K562 (cell line): ENCODE measurements at regions not wholly inside any gene's neighbourhood (a gene's known extent, or its start where the extent isn't known, plus 50 kb on each side); places are given as distances from the start of the nearest gene placed in this dataset.

Experiments
- ATAC-seq: fragments of 200-7000 bp; cut with Tn5 transposase; 3 replicates; pipeline ENCODE4 v1.9.1; 2020; ENCODE audit warnings: moderate library complexity
- BruUV-seq: library from RNA; stranded (reverse); fragments of 400-500 nt; replicated peaks from 2 replicates; lab custom pipeline; 2021; lab: Mats Ljungman, UMichigan
- CTCF ChIA-PET: fragments of 300-600 bp; formaldehyde crosslinking; extraction: SDS; loops from one replicate; lab custom pipeline; 2021; ENCODE audit warnings: low intra/inter-chr PET ratio; lab: Yijun Ruan, JAX
- POLR2A ChIA-PET: fragments of 300-600, 350-650 bp; sonication (Branson Sonifier 250); formaldehyde crosslinking; extraction: SDS; loops from one replicate; lab custom pipeline; 2021; ENCODE audit warnings: antibody characterized with exemption, inconsistent platforms; lab: Yijun Ruan, JAX
- DNase-seq, 4 experiments: peaks; one replicate each; pipeline versions ENCODE4 v3.0.0 to v3.0.0-alpha.2; 2011 to 2018; ENCODE audit warnings: low spot score in 3 of 4, mixed read lengths in 3 of 4; ENCODE audit errors: extremely low read depth in 1 of 4
- FAIRE-seq: peaks from 2 replicates; lab custom pipeline; 2011; peaks lifted over from hg19 to GRCh38; lab: Jason Lieb, UNC
- H2AFZ ChIP-seq: 2 replicates; pipeline ENCODE4 v1.6.0; 2011; ENCODE audit warnings: low read depth, low read length, control low read depth, inconsistent platforms
- H3K27ac ChIP-seq: fragments of 200-600 bp; 3 replicates; pipeline ENCODE4 v1.8.0; 2011; ENCODE audit warnings: low read depth, mild to moderate bottlenecking, control low read depth, inconsistent platforms, low read length, moderate library complexity, mixed read lengths; ENCODE audit errors: extremely low read depth
- H3K27me3 ChIP-seq, 2 experiments: fragments of 300-600 bp in 1 of 2; 2 replicates in 1 of 2; 3 replicates in 1 of 2; pipeline versions ENCODE4 v1.6.0 to v1.8.0; 2011; ENCODE audit warnings: inconsistent platforms in 2 of 2, low read length in 2 of 2, mild to moderate bottlenecking in 1 of 2, mixed read lengths in 1 of 2, moderate library complexity in 1 of 2; ENCODE audit not compliant: control insufficient read depth in 2 of 2, insufficient read depth in 2 of 2
- H3K36me3 ChIP-seq: fragments of 300-600 bp; 3 replicates; pipeline ENCODE4 v1.8.0; 2011; ENCODE audit warnings: mild to moderate bottlenecking, low read length, inconsistent platforms; ENCODE audit not compliant: control insufficient read depth, insufficient read depth
- H3K4me1 ChIP-seq, 2 experiments: fragments of 200-600 bp in 1 of 2; replicated peaks in 1 of 2; 2 replicates in 1 of 2; 3 replicates in 1 of 2; pipeline versions ENCODE4 v1.5.1 to v1.8.0; 2011; ENCODE audit warnings: inconsistent platforms in 2 of 2, low read length in 2 of 2, mild to moderate bottlenecking in 1 of 2, mixed read lengths in 1 of 2, moderate library complexity in 1 of 2; ENCODE audit not compliant: control insufficient read depth in 2 of 2, insufficient read depth in 2 of 2
- H3K4me2 ChIP-seq: 2 replicates; pipeline ENCODE4 v1.6.1; 2011; ENCODE audit warnings: low read length, control low read depth, inconsistent platforms, mixed read lengths; ENCODE audit not compliant: insufficient read depth
- H3K4me3 ChIP-seq: fragments of 200-600 bp; sonication (generic), shearing (Covaris generic); 2 replicates; pipeline ENCODE4 v1.5.1; 2016; ENCODE audit warnings: control low read depth, inconsistent platforms
- H3K79me2 ChIP-seq: fragments of 200-600 bp; 3 replicates; pipeline ENCODE4 v1.8.0; 2011; ENCODE audit warnings: low read length, inconsistent platforms; ENCODE audit not compliant: control insufficient read depth, insufficient read depth
- H3K9ac ChIP-seq, 2 experiments: 2 replicates each; pipeline versions ENCODE4 v1.6.0 to v1.6.1; 2011; ENCODE audit warnings: low read depth in 2 of 2, low read length in 2 of 2, control low read depth in 1 of 2, inconsistent platforms in 1 of 2, mild to moderate bottlenecking in 1 of 2, mixed read lengths in 1 of 2; ENCODE audit not compliant: insufficient read depth in 1 of 2
- H3K9me1 ChIP-seq: one replicate; pipeline ENCODE4 v1.6.0; 2011; ENCODE audit warnings: inconsistent platforms, mild to moderate bottlenecking, low read length, moderate library complexity; ENCODE audit not compliant: control insufficient read depth, insufficient read depth
- H3K9me3 ChIP-seq: replicated peaks from 2 replicates; pipeline ENCODE4 v1.5.1; 2011; ENCODE audit warnings: low read depth, low read length, inconsistent platforms; ENCODE audit not compliant: control insufficient read depth, insufficient read depth
- H4K20me1 ChIP-seq: replicated peaks from 2 replicates; pipeline ENCODE4 v1.6.1; 2011; ENCODE audit warnings: low read length, inconsistent platforms, mixed read lengths; ENCODE audit not compliant: control insufficient read depth, insufficient read depth
- ATF3 ChIP-seq, 2 experiments: fragments of 450-650 bp in 1 of 2; sonication (generic) in 1 of 2; formaldehyde crosslinking in 1 of 2; IDR thresholded peaks in 1 of 2; conservative IDR thresholded peaks in 1 of 2; 2 replicates each; pipeline versions ENCODE4 v1.6.1 to v1.8.1; 2016 to 2023; ENCODE audit warnings: mild to moderate bottlenecking in 2 of 2, moderate library complexity in 2 of 2, inconsistent platforms in 1 of 2, missing genetic modification reagents in 1 of 2
- FOXP1 ChIP-seq: sonication (generic); formaldehyde crosslinking; IDR thresholded peaks from 2 replicates; pipeline ENCODE4 v1.8.0; 2022; ENCODE audit warnings: mild to moderate bottlenecking, missing genetic modification reagents
- MAFF ChIP-seq: IDR thresholded peaks from 2 replicates; pipeline ENCODE4 v1.6.1; 2012; ENCODE audit warnings: low read length, improper control_type of control experiment
- ZNF592 ChIP-seq: fragments of 450-650 bp; IDR thresholded peaks from 2 replicates; pipeline ENCODE4 v1.6.1; 2017; ENCODE audit warnings: antibody characterized with exemption, mild to moderate bottlenecking
- in situ Hi-C: fragments of 300-500 bp; cut with MboI; formaldehyde crosslinking; loops from 4 replicates; pipeline ENCODE4 v1.15.0; 2018; ENCODE audit warnings: inconsistent platforms, mixed read lengths
- intact Hi-C: fragments of 100-400 bp; cut with micrococcal nuclease; formaldehyde crosslinking; loops from 2 replicates; pipeline ENCODE4 v1.14.2; 2022

DNA sequence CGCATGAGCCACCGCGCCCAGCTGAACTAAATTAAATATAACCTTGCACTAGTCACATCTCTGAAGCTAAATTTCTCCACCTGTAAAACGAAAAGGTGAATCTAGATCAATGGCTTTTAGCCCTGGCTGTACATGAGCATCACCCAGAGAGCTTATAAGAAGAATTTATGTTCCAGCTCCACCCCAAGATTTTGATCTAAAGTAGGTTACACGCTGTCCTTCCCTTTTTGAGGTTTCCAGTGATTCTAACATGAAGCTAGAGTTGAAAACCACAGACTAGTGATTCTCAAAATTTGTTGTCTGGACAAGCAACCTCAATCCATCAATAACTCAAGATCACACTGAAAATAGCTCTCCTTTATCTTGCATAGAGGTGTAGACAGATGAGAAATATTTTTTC is 208.8 kb upstream of the CRIM1 start (continued):
- no peak for TF ChIP-seq ZNF592
- TF ChIP-seq ATF3 (IDR thresholded peaks at IDR 0.05), result no peak
- no peak for TF ChIP-seq ATF3 (CRISPR knock-in tag; conservative IDR thresholded peaks at IDR 0.05)
- TF ChIP-seq FOXP1 (CRISPR knock-in tag), result no peak

- no peak overlapping the region for H3K4me3 ChIP-seq
- no TSS peak for BruUV-seq
- ATAC-seq (no peak), DNase-seq (no peak), FAIRE-seq (no peak)
- H3K79me2 ChIP-seq, result no peaks in the 10 kb centered on the region
- no peaks in the 10 kb centered on the region for H3K9me1 ChIP-seq
- H2AFZ ChIP-seq, result no peak overlapping the region
- TF ChIP-seq MAFF, result no peak
- intact Hi-C loops, result no loop called here
- no peaks in the 10 kb centered on the region for H3K4me1 ChIP-seq
- no peak overlapping the region for H3K4me2 ChIP-seq
- POLR2A ChIA-PET, result no interaction called here
- H3K9ac ChIP-seq, result no peak overlapping the region
- H4K20me1 ChIP-seq, result no peaks in the 10 kb centered on the region
- no peak overlapping the region for H3K27ac ChIP-seq
- CTCF ChIA-PET, result no interaction called here
- no peaks in the 10 kb centered on the region for H3K27me3 ChIP-seq
- no peaks in the 10 kb centered on the region for H3K9me3 ChIP-seq
- H3K36me3 ChIP-seq, result no peaks in the 10 kb centered on the region
- in situ Hi-C loops, result no loop called here
Measured at GRCh38 chr2:36140391-36140790, 215.2 kb upstream of the CRIM1 start.
